ENCODE measurements at regions not wholly inside any gene's neighbourhood (a gene's known extent, or its start where the extent isn't known, plus 50 kb on each side); places are given as distances from the start of the nearest gene placed in this dataset.

GRCh38 chr2:164323978-164324377, 297.3 kb downstream of the GRB14 start:
- Histone ChIP-seq H3K27ac (no peak overlapping the region), H3K4me3 (no peak overlapping the region)
- no peak for TF ChIP-seq CTCF (IDR thresholded peaks at IDR 0.05)
- DNase-seq (ENCODE audit: low spot score): no peak

DNA sequence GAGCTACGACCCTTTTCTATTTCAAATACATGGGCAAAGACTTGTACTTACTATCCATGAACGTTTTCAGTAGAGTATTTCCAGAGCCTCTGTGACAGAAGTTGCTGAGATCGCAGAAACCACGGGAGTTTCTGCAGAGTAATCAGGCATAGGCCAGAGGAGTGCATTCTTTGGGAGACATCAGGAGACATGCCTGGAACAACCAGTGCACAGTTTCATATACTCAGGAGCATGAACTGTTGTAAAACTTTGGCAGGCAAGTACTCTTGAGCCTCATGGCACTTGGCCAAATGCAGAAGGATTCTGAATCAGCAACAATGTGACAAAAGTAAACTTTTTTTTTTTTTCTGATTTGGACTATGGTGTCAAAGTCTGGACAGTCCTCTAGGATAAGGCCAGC, 307.1 kb downstream of the GRB14 start:
- no peak overlapping the region for H3K27ac ChIP-seq
- DNase-seq (ENCODE audit: low spot score): no peak
- TF ChIP-seq CTCF (IDR thresholded peaks at IDR 0.05): no peak
- no peak overlapping the region for H3K4me3 ChIP-seq

DNA sequence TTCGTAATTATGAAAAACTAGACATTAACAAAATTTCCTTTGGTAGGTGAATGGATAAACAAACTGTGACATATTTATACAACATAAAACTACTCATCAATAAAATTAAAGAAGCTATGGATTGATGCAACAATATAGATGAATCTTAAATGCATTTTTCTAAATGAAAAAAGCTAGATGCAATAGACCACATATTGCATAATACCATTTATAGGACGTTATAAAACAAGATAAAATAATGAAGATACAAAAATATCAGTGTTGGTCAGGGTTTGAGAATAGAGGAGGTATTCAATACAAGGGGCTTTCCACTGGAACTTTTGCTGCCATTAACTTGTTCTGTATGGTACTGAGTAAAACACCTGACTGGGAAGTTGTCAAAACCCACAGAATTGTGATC, 314.4 kb downstream of the GRB14 start:
- no peak for TF ChIP-seq CTCF (IDR thresholded peaks at IDR 0.05)
- Histone ChIP-seq H3K4me3 (no peak overlapping the region), H3K27ac (no peak overlapping the region)
- DNase-seq (ENCODE audit: low spot score): no peak

GRCh38 chr2:164302786-164303185, 318.5 kb downstream of the GRB14 start:
- no peak for TF ChIP-seq CTCF (IDR thresholded peaks at IDR 0.05)
- H3K27ac ChIP-seq: no peak overlapping the region
- H3K4me3 ChIP-seq: no peak overlapping the region
- no peak for DNase-seq (ENCODE audit: low spot score)

- no peak for DNase-seq (ENCODE audit: low spot score)
- Histone ChIP-seq H3K4me3 (no peak overlapping the region), H3K27ac (no peak overlapping the region)
- no peak for TF ChIP-seq CTCF (IDR thresholded peaks at IDR 0.05)
Observed at GRCh38 chr2:164288235-164288634, 333.0 kb downstream of the GRB14 start.

- no peak for DNase-seq (ENCODE audit: low spot score)
- no peak overlapping the region for H3K4me3 ChIP-seq
- no peak for TF ChIP-seq CTCF (IDR thresholded peaks at IDR 0.05)
- H3K27ac ChIP-seq: no peak overlapping the region
Observed at GRCh38 chr2:164287056-164287455, 334.2 kb downstream of the GRB14 start.

GRCh38 chr2:164285576-164285975, 335.7 kb downstream of the GRB14 start:
- Histone ChIP-seq H3K4me3 (no peak overlapping the region), H3K27ac (no peak overlapping the region)
- TF ChIP-seq CTCF (IDR thresholded peaks at IDR 0.05): no peak
- DNase-seq (ENCODE audit: low spot score): no peak

Data from coronary artery (tissue), 2 donors.